B cell (primary cell): ENCODE measurements at regions not wholly inside any gene's neighbourhood (a gene's known extent, or its start where the extent isn't known, plus 50 kb on each side); places are given as distances from the start of the nearest gene placed in this dataset.

Source experiments
- EZH2 ChIP-seq: IDR thresholded peaks from 2 replicates; pipeline ENCODE4 v1.6.1; 2012; ENCODE audit warnings: borderline replicate concordance, low read depth, mild to moderate bottlenecking, moderate library complexity, low read length; ENCODE audit not compliant: insufficient read depth, poor library complexity, severe bottlenecking
- TF ChIP-seq, protein P1 (sequence below): fragments of 200-600 bp; IDR thresholded peaks from one replicate; pipeline ENCODE4 v1.8.0; 2022; ENCODE audit warnings: antibody characterized with exemption, mild to moderate bottlenecking

DNA sequence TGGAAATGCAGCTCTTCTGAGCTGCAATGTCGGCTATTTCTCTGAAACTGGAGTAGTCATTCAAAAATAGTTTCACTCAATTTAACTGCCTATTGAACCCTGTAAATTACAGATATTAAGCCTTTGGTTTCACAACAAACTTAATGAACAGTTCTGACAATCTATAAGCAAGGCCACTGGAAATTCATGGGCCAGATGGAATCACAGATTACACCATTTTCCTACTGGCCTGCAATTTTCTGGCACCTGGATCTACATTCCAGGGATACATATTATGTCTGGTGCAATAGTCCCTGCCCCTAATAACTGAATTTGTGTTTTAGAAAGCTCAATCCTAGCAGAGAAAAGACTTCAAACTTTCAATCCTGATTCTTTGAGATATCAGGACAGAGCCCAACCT, 551.7 kb downstream of the RNF144A start:
- TF ChIP-seq, protein P1, sequence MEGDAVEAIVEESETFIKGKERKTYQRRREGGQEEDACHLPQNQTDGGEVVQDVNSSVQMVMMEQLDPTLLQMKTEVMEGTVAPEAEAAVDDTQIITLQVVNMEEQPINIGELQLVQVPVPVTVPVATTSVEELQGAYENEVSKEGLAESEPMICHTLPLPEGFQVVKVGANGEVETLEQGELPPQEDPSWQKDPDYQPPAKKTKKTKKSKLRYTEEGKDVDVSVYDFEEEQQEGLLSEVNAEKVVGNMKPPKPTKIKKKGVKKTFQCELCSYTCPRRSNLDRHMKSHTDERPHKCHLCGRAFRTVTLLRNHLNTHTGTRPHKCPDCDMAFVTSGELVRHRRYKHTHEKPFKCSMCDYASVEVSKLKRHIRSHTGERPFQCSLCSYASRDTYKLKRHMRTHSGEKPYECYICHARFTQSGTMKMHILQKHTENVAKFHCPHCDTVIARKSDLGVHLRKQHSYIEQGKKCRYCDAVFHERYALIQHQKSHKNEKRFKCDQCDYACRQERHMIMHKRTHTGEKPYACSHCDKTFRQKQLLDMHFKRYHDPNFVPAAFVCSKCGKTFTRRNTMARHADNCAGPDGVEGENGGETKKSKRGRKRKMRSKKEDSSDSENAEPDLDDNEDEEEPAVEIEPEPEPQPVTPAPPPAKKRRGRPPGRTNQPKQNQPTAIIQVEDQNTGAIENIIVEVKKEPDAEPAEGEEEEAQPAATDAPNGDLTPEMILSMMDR: no peak
- no peak for TF ChIP-seq EZH2
